ENCODE measurements at regions not wholly inside any gene's neighbourhood (a gene's known extent, or its start where the extent isn't known, plus 50 kb on each side); places are given as distances from the start of the nearest gene placed in this dataset.
"Not testable (repeated sequence)": the region's sequence is repeated elsewhere in the genome, so short reads cannot be mapped to it uniquely, and the experiment has no call there.

DNA sequence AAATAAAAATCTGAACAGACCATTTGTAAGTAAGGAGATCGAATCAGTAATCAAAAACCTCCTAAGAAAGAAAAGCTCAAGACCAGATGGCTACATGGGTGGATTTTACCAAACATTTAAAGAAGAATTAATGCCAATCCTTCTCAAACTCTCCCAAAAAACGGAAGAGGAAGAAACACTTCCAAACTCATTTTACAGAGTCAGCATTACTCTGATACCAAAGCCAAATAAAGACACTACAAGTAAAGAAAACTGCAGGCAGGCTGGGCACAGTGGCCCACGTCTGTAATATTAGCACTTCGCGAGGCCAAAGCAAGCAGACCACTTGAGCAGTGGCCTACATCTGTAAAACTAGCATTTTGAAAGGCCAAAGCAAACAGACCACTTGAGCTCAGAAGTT, 159.8 kb downstream of the DPY19L2 start:
- Mint-ChIP-seq H3K9me3 (peaks cover 0 to 13% (median 5%) of the 10 kb centered on the region in 7 donors), H3K4me1 (no peaks in the 10 kb centered on the region), H3K27me3 (no peaks in the 10 kb centered on the region), H3K36me3 (no peaks in the 10 kb centered on the region), H3K4me3 (no peak overlapping the region), H3K27ac (no peak overlapping the region)
- H3K27me3 ChIP-seq (ENCODE audit: control insufficient read depth, insufficient read depth, low read length): no peaks in the 10 kb centered on the region
- ATAC-seq (ENCODE audit: low read depth in 2 of 2) (no peak), DNase-seq (no peak)
- H3K4me1 ChIP-seq (ENCODE audit: control insufficient read depth, insufficient read depth, low read length, poor library complexity, severe bottlenecking): no peaks in the 10 kb centered on the region
- H3K36me3 ChIP-seq (ENCODE audit: control insufficient read depth, insufficient read depth, low read length): no peaks in the 10 kb centered on the region
- no peak overlapping the region for H3K4me3 ChIP-seq (ENCODE audit: low read depth, low read length)
- no peak overlapping the region for H3K27ac ChIP-seq (ENCODE audit: insufficient read depth, low read length, poor library complexity, severe bottlenecking)
- H3K9me3 ChIP-seq (ENCODE audit: control insufficient read depth in 2 of 2, low read length in 2 of 2): no peaks in the 10 kb centered on the region

- H3K27ac Mint-ChIP-seq: no peak overlapping the region
- H3K36me3 Mint-ChIP-seq: no peaks in the 10 kb centered on the region
- peaks cover 4% of the 10 kb centered on the region for H3K27me3 Mint-ChIP-seq
- no peaks in the 10 kb centered on the region for H3K4me1 Mint-ChIP-seq
- H3K9me3 Mint-ChIP-seq: peaks cover 0 to 13% (median 2%) of the 10 kb centered on the region in 7 donors
- Histone ChIP-seq H3K4me1 (ENCODE audit: control insufficient read depth, insufficient read depth, low read length, poor library complexity, severe bottlenecking) (no peaks in the 10 kb centered on the region), H3K36me3 (ENCODE audit: control insufficient read depth, insufficient read depth, low read length) (no peaks in the 10 kb centered on the region), H3K4me3 (ENCODE audit: low read depth, low read length) (no peak overlapping the region), H3K27ac (ENCODE audit: insufficient read depth, low read length, poor library complexity, severe bottlenecking) (no peak overlapping the region), H3K27me3 (ENCODE audit: control insufficient read depth, insufficient read depth, low read length) (no peaks in the 10 kb centered on the region), H3K9me3 (ENCODE audit: control insufficient read depth in 2 of 2, low read length in 2 of 2) (no peaks in the 10 kb centered on the region)
- no peak for ATAC-seq (ENCODE audit: low read depth in 2 of 2)
- H3K4me3 Mint-ChIP-seq: no peak overlapping the region
- DNase-seq: no peak
Observed at GRCh38 chr12:63499567-63499966, 168.7 kb downstream of the DPY19L2 start.

GRCh38 chr12:63498239-63498638, 170.1 kb downstream of the DPY19L2 start:
- no peak overlapping the region for H3K27ac Mint-ChIP-seq
- no peak for ATAC-seq (ENCODE audit: low read depth in 2 of 2)
- Histone ChIP-seq H3K27me3 (ENCODE audit: control insufficient read depth, insufficient read depth, low read length) (no peaks in the 10 kb centered on the region), H3K4me3 (ENCODE audit: low read depth, low read length) (no peak overlapping the region), H3K36me3 (ENCODE audit: control insufficient read depth, insufficient read depth, low read length) (no peaks in the 10 kb centered on the region), H3K9me3 (ENCODE audit: control insufficient read depth in 2 of 2, low read length in 2 of 2) (no peaks in the 10 kb centered on the region), H3K27ac (ENCODE audit: insufficient read depth, low read length, poor library complexity, severe bottlenecking) (no peak overlapping the region), H3K4me1 (ENCODE audit: control insufficient read depth, insufficient read depth, low read length, poor library complexity, severe bottlenecking) (no peaks in the 10 kb centered on the region)
- H3K27me3 Mint-ChIP-seq: peaks cover 4% of the 10 kb centered on the region
- no peaks in the 10 kb centered on the region for H3K4me1 Mint-ChIP-seq
- no peak for DNase-seq
- H3K9me3 Mint-ChIP-seq: peaks cover 0 to 12% (median 2%) of the 10 kb centered on the region in 7 donors
- H3K4me3 Mint-ChIP-seq: no peak overlapping the region
- H3K36me3 Mint-ChIP-seq: no peaks in the 10 kb centered on the region

- Histone ChIP-seq H3K36me3 (ENCODE audit: control insufficient read depth, insufficient read depth, low read length) (no peaks in the 10 kb centered on the region), H3K27me3 (ENCODE audit: control insufficient read depth, insufficient read depth, low read length) (no peaks in the 10 kb centered on the region), H3K27ac (ENCODE audit: insufficient read depth, low read length, poor library complexity, severe bottlenecking) (no peak overlapping the region), H3K9me3 (ENCODE audit: control insufficient read depth in 2 of 2, low read length in 2 of 2) (no peaks in the 10 kb centered on the region), H3K4me1 (ENCODE audit: control insufficient read depth, insufficient read depth, low read length, poor library complexity, severe bottlenecking) (no peaks in the 10 kb centered on the region), H3K4me3 (ENCODE audit: low read depth, low read length) (no peak overlapping the region)
- H3K9me3 Mint-ChIP-seq: peaks cover 0 to 12% (median 5%) of the 10 kb centered on the region in 7 donors
- no peak for DNase-seq
- no peak overlapping the region for H3K27ac Mint-ChIP-seq
- no peak for ATAC-seq (ENCODE audit: low read depth in 2 of 2)
- H3K36me3 Mint-ChIP-seq: no peaks in the 10 kb centered on the region
- peaks cover 4% of the 10 kb centered on the region for H3K27me3 Mint-ChIP-seq
- no peak overlapping the region for H3K4me3 Mint-ChIP-seq
- no peaks in the 10 kb centered on the region for H3K4me1 Mint-ChIP-seq
Observed at GRCh38 chr12:63496654-63497053, 171.6 kb downstream of the DPY19L2 start.

- Histone ChIP-seq H3K27ac (ENCODE audit: insufficient read depth, low read length, poor library complexity, severe bottlenecking) (no peak overlapping the region), H3K36me3 (ENCODE audit: control insufficient read depth, insufficient read depth, low read length) (no peaks in the 10 kb centered on the region), H3K27me3 (ENCODE audit: control insufficient read depth, insufficient read depth, low read length) (no peaks in the 10 kb centered on the region), H3K4me1 (ENCODE audit: control insufficient read depth, insufficient read depth, low read length, poor library complexity, severe bottlenecking) (no peaks in the 10 kb centered on the region), H3K4me3 (ENCODE audit: low read depth, low read length) (no peak overlapping the region), H3K9me3 (ENCODE audit: control insufficient read depth in 2 of 2, low read length in 2 of 2) (no peaks in the 10 kb centered on the region)
- no peak for DNase-seq
- no peak overlapping the region for H3K27ac Mint-ChIP-seq
- ATAC-seq (ENCODE audit: low read depth in 2 of 2): no peak
- peaks cover 0 to 17% (median 5%) of the 10 kb centered on the region in 7 donors for H3K9me3 Mint-ChIP-seq
- H3K4me3 Mint-ChIP-seq: no peak overlapping the region
- no peaks in the 10 kb centered on the region for H3K36me3 Mint-ChIP-seq
- H3K27me3 Mint-ChIP-seq: peaks cover 4% of the 10 kb centered on the region
- no peaks in the 10 kb centered on the region for H3K4me1 Mint-ChIP-seq
Observed at GRCh38 chr12:63495974-63496373, 172.3 kb downstream of the DPY19L2 start.

GRCh38 chr12:63493357-63493756, 174.9 kb downstream of the DPY19L2 start:
- not testable (repeated sequence) for H3K36me3 Mint-ChIP-seq; H3K27me3 Mint-ChIP-seq; H3K9me3 ChIP-seq (ENCODE audit: control insufficient read depth in 2 of 2, low read length in 2 of 2); H3K4me3 ChIP-seq (ENCODE audit: low read depth, low read length); H3K4me1 ChIP-seq (ENCODE audit: control insufficient read depth, insufficient read depth, low read length, poor library complexity, severe bottlenecking); H3K4me1 Mint-ChIP-seq; H3K27me3 ChIP-seq (ENCODE audit: control insufficient read depth, insufficient read depth, low read length); DNase-seq; H3K27ac Mint-ChIP-seq; H3K36me3 ChIP-seq (ENCODE audit: control insufficient read depth, insufficient read depth, low read length); ATAC-seq (ENCODE audit: low read depth in 2 of 2); H3K4me3 Mint-ChIP-seq; H3K27ac ChIP-seq (ENCODE audit: insufficient read depth, low read length, poor library complexity, severe bottlenecking)
- peaks cover 1 to 19% (median 8%) of the 10 kb centered on the region in 7 donors for H3K9me3 Mint-ChIP-seq

- no peaks in the 10 kb centered on the region for H3K36me3 Mint-ChIP-seq
- DNase-seq: no peak
Observed at GRCh38 chr12:63480186-63480585, 188.1 kb downstream of the DPY19L2 start.

GRCh38 chr12:63470161-63470560, 198.1 kb downstream of the DPY19L2 start:
- Histone ChIP-seq H3K27me3 (ENCODE audit: control insufficient read depth, insufficient read depth, low read length) (no peaks in the 10 kb centered on the region), H3K4me1 (ENCODE audit: control insufficient read depth, insufficient read depth, low read length, poor library complexity, severe bottlenecking) (no peaks in the 10 kb centered on the region), H3K4me3 (ENCODE audit: low read depth, low read length) (no peak overlapping the region), H3K27ac (ENCODE audit: insufficient read depth, low read length, poor library complexity, severe bottlenecking) (no peak overlapping the region), H3K36me3 (ENCODE audit: control insufficient read depth, insufficient read depth, low read length) (no peaks in the 10 kb centered on the region), H3K9me3 (ENCODE audit: control insufficient read depth in 2 of 2, low read length in 2 of 2) (no peaks in the 10 kb centered on the region)
- no peak for DNase-seq
- Mint-ChIP-seq H3K36me3 (no peaks in the 10 kb centered on the region), H3K9me3 (peaks cover 0 to 4% (median 2%) of the 10 kb centered on the region in 7 donors), H3K27ac (no peak overlapping the region), H3K4me1 (no peaks in the 10 kb centered on the region), H3K4me3 (no peak overlapping the region), H3K27me3 (peaks cover 4% of the 10 kb centered on the region)
- no peak for ATAC-seq (ENCODE audit: low read depth in 2 of 2)

More at GRCh38 chr12:63480186-63480585, 188.1 kb downstream of the DPY19L2 start:
- Histone ChIP-seq H3K4me1 (ENCODE audit: control insufficient read depth, insufficient read depth, low read length, poor library complexity, severe bottlenecking) (no peaks in the 10 kb centered on the region), H3K27me3 (ENCODE audit: control insufficient read depth, insufficient read depth, low read length) (no peaks in the 10 kb centered on the region), H3K4me3 (ENCODE audit: low read depth, low read length) (no peak overlapping the region), H3K9me3 (ENCODE audit: control insufficient read depth in 2 of 2, low read length in 2 of 2) (no peaks in the 10 kb centered on the region), H3K36me3 (ENCODE audit: control insufficient read depth, insufficient read depth, low read length) (no peaks in the 10 kb centered on the region), H3K27ac (ENCODE audit: insufficient read depth, low read length, poor library complexity, severe bottlenecking) (no peak overlapping the region)
- Mint-ChIP-seq H3K27ac (no peak overlapping the region), H3K4me3 (no peak overlapping the region), H3K27me3 (peaks cover 4% of the 10 kb centered on the region), H3K4me1 (peaks cover 0 to 2% (median 0%) of the 10 kb centered on the region in 4 donors), H3K9me3 (peaks cover 0 to 4% (median 0%) of the 10 kb centered on the region in 7 donors)
- ATAC-seq (ENCODE audit: low read depth in 2 of 2): no peak
